ENCODE measurements at regions not wholly inside any gene's neighbourhood (a gene's known extent, or its start where the extent isn't known, plus 50 kb on each side); places are given as distances from the start of the nearest gene placed in this dataset.
"Not testable (repeated sequence)": the region's sequence is repeated elsewhere in the genome, so short reads cannot be mapped to it uniquely, and the experiment has no call there.

GRCh38 chrX:9378980-9379696, 85.7 kb upstream of the TBL1X start:
- peak; percentile 73 for DNase-seq (ENCODE audit: low read depth)

GRCh38 chrX:9379697-9380551, 84.9 kb upstream of the TBL1X start:
- DNase-seq (ENCODE audit: low read depth) = peak; percentile 74

GRCh38 chrX:9383655-9384054, 81.2 kb upstream of the TBL1X start:
- DNase-seq (ENCODE audit: low read depth) = no peak

GRCh38 chrX:9388450-9388849, 76.4 kb upstream of the TBL1X start:
- DNase-seq (ENCODE audit: low read depth) = no peak

GRCh38 chrX:9390121-9390520, 74.7 kb upstream of the TBL1X start:
- DNase-seq (ENCODE audit: low read depth) = peak; percentile 57

- peak; percentile 69 for DNase-seq (ENCODE audit: low read depth)
Observed at GRCh38 chrX:9390693-9391368, 74.0 kb upstream of the TBL1X start.

GRCh38 chrX:9392445-9392844, 72.4 kb upstream of the TBL1X start:
- peak; percentile 60 for DNase-seq (ENCODE audit: low read depth)

- peak; percentile 44 for DNase-seq (ENCODE audit: low read depth)
Observed at GRCh38 chrX:9393571-9393970, 71.3 kb upstream of the TBL1X start.

GRCh38 chrX:9394212-9394611, 70.6 kb upstream of the TBL1X start:
- DNase-seq (ENCODE audit: low read depth) = peak; percentile 58

- peak; percentile 89 for DNase-seq (ENCODE audit: low read depth)
Observed at GRCh38 chrX:9396930-9397329, 67.9 kb upstream of the TBL1X start.

- no peak for DNase-seq (ENCODE audit: low read depth)
Observed at GRCh38 chrX:9401051-9401450, 63.8 kb upstream of the TBL1X start.

- DNase-seq (ENCODE audit: low read depth) = peak; percentile 26
Observed at GRCh38 chrX:9403374-9403773, 61.5 kb upstream of the TBL1X start.

GRCh38 chrX:9405635-9406034, 59.2 kb upstream of the TBL1X start:
- DNase-seq (ENCODE audit: low read depth) = not testable (repeated sequence)

GRCh38 chrX:9410889-9411288, 54.0 kb upstream of the TBL1X start:
- DNase-seq (ENCODE audit: low read depth) = not testable (repeated sequence)

GRCh38 chrX:9411682-9412081, 53.2 kb upstream of the TBL1X start:
- DNase-seq (ENCODE audit: low read depth) = not testable (repeated sequence)

GRCh38 chrX:9414416-9414815, 50.4 kb upstream of the TBL1X start:
- DNase-seq (ENCODE audit: low read depth) = peak; percentile 78
